BE2C (cell line): ENCODE measurements at regions not wholly inside any gene's neighbourhood (a gene's known extent, or its start where the extent isn't known, plus 50 kb on each side); places are given as distances from the start of the nearest gene placed in this dataset.

Experiments
- DNase-seq: peaks from one replicate; pipeline ENCODE4 v3.0.0-alpha.2; 2020
- H3K27me3 ChIP-seq: fragments of 250-450 bp; sonication (Bioruptor Pico); 2 replicates; pipeline ENCODE4 v1.5.1; 2020; ENCODE audit warnings: mild to moderate bottlenecking
- H3K36me3 ChIP-seq: fragments of 250-450 bp; sonication (Bioruptor Pico); 2 replicates; pipeline ENCODE4 v1.5.1; 2020; ENCODE audit warnings: mild to moderate bottlenecking
- H3K4me1 ChIP-seq: fragments of 250-450 bp; sonication (Bioruptor Pico); 2 replicates; pipeline ENCODE4 v1.5.1; 2020
- H3K4me3 ChIP-seq: 2 replicates; pipeline ENCODE4 v1.5.1; 2011; ENCODE audit warnings: low read depth, low read length
- H3K9me3 ChIP-seq: fragments of 250-450 bp; sonication (Bioruptor Pico); 2 replicates; pipeline ENCODE4 v1.5.1; 2020
- TF ChIP-seq, protein P1 (sequence below): IDR thresholded peaks from 2 replicates; pipeline ENCODE4 v1.5.1; 2012; ENCODE audit warnings: mild to moderate bottlenecking, low read depth, low read length

DNA sequence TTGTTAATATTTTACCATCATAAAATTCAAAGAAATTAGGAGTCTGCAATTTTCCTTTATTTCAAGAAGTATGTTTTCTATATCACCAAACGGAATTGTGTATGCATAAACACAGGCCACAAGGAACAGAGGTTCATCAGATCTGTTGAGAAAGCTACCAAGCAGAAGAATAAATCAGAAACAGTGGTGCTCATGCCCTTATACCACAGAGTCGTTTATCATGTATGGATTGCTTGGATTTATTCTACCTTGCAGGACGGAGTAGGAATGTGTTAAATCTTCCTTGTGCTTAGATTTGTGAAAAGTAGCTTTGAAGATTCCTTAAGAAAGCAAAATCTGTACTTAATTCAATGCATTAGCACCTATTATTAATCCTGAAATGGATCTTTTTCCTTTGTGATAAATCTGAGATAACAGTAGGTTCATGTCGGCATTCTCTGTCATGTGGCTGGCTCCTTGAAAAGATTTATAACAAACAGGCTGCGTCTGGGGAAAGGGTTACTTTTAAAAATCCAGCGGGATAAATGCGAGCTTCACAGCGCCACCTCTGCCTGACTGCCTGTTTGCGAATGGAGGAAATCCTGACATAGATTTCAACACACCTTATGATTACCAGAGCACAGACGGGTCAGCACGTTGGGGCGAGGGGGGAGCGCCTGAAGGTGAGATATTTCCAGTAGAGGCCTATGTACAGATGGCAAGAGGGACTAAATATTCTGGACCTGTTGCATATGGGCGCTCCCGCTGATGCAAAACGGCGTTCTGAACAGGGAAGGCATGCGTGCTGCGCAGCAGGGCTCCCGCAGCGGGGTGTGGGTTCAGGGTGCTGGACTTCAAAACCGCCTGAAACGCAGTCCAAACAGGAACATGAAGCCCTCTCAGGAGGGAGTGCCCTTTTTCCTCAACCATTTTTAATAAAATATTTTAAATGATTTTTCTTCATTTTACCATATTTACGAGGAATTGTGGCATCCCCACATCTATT is 445.5 kb upstream of the SGCG start:
- no peak for DNase-seq
- Histone ChIP-seq H3K4me3 (no peak overlapping the region), H3K9me3 (no peaks in the 10 kb centered on the region), H3K36me3 (no peaks in the 10 kb centered on the region), H3K27me3 (no peaks in the 10 kb centered on the region), H3K4me1 (no peaks in the 10 kb centered on the region)
- TF ChIP-seq, protein P1, sequence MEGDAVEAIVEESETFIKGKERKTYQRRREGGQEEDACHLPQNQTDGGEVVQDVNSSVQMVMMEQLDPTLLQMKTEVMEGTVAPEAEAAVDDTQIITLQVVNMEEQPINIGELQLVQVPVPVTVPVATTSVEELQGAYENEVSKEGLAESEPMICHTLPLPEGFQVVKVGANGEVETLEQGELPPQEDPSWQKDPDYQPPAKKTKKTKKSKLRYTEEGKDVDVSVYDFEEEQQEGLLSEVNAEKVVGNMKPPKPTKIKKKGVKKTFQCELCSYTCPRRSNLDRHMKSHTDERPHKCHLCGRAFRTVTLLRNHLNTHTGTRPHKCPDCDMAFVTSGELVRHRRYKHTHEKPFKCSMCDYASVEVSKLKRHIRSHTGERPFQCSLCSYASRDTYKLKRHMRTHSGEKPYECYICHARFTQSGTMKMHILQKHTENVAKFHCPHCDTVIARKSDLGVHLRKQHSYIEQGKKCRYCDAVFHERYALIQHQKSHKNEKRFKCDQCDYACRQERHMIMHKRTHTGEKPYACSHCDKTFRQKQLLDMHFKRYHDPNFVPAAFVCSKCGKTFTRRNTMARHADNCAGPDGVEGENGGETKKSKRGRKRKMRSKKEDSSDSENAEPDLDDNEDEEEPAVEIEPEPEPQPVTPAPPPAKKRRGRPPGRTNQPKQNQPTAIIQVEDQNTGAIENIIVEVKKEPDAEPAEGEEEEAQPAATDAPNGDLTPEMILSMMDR = no peak

DNA sequence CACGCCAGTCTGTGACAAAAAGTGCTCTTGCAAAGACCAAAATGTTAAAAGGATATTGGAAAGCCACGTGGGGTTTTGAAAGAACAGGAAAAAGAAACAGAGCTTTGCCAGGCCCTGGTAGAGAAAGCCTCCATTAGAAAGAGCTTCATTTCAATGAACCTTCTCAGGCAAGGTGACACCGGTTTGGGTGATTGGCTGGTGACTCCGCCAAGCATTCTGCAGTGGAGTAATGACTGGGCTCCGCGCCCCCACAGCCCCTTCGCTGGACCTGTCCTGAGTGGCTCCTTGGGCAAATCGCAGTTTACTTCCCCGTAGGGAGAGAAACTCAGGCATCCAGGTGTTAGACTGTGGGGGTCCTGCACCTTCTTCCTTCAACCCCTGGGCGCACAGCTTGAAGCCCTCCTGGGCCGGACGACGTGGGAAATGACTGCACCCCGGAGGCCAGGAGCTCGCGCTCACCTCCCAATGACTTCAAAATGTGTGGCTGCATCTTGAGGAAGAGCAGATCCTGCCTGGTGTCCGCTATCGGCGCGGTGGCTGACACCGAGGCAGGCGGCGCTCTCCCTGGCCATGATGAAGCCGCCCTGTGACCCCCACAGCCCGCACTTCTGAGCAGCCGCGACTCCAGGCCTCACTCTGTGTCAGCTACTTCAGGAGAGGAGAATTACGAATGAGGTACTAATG is 444.6 kb upstream of the SGCG start:
- no peak for DNase-seq
- Histone ChIP-seq H3K9me3 (no peaks in the 10 kb centered on the region), H3K4me1 (no peaks in the 10 kb centered on the region), H3K27me3 (no peaks in the 10 kb centered on the region), H3K36me3 (no peaks in the 10 kb centered on the region), H3K4me3 (no peak overlapping the region)
- TF ChIP-seq, protein P1 = no peak

DNA sequence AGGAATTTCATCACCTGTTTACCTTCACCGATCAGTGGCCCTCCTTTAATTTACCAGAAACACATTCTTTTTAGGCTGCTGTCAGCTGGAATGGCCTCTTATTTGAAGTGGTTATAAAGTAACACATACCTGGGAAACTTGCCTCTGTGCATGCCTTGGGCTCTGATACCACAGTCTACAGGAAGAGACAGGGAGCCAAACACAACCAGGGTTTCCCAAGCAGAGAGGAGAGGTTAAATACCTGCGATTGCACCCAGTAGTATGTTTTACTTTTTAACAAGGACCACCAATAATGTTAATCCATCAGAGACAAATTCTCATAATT is 444.0 kb upstream of the SGCG start:
- Histone ChIP-seq H3K27me3 (no peaks in the 10 kb centered on the region), H3K9me3 (no peaks in the 10 kb centered on the region), H3K4me3 (no peak overlapping the region), H3K36me3 (no peaks in the 10 kb centered on the region), H3K4me1 (no peaks in the 10 kb centered on the region)
- no peak for DNase-seq
- TF ChIP-seq, protein P1 = no peak

DNA sequence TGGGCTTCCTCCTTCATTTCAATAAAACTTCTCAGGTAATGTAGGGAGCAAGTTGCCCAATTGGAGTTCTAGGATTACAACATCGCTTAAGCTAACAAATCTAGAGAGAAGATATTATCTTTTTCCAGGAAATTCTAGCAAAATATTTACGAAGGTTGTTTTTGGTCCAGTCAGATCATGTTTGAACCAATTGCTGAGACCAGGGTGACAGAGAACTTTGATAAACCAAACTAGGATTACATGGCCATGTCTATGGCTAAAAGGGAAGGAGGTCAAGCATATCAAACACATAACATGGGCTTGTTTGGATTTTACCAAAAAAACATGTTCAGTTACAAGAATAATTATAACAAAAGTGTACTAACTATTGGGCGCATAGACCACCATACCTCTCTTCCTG is 442.4 kb upstream of the SGCG start:
- DNase-seq = no peak
- TF ChIP-seq, protein P1 = no peak
- no peaks in the 10 kb centered on the region for H3K36me3 ChIP-seq
- H3K9me3 ChIP-seq = no peaks in the 10 kb centered on the region
- H3K27me3 ChIP-seq = no peaks in the 10 kb centered on the region
- no peak overlapping the region for H3K4me3 ChIP-seq
- no peaks in the 10 kb centered on the region for H3K4me1 ChIP-seq

DNA sequence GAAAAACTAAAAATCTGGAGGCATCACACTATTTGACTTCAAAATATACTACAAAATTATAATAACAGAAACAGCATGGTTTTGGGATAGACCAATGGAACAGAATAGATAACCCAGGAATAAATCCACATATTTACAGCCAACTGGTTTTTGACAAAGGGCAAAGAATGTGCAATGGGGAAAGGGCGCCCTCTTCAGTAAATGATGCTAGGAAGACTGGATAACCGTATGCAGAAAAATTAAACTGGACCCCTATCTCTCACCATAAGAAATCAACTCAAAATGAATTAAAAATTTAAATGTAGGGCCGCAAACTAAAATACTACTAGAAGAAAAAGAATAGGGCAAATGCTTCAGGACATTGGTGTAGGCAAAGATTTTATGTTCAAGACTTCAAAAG is 440.5 kb upstream of the SGCG start:
- Histone ChIP-seq H3K36me3 (no peaks in the 10 kb centered on the region), H3K9me3 (no peaks in the 10 kb centered on the region), H3K4me3 (no peak overlapping the region), H3K27me3 (no peaks in the 10 kb centered on the region), H3K4me1 (no peaks in the 10 kb centered on the region)
- TF ChIP-seq, protein P1 = peak; percentile 4; the same call in 1 of the 2 replicates
- no peak for DNase-seq
